ENCODE measurements at regions not wholly inside any gene's neighbourhood (a gene's known extent, or its start where the extent isn't known, plus 50 kb on each side); places are given as distances from the start of the nearest gene placed in this dataset.

GRCh38 chr6:66902457-66902856 lies 1195.4 kb upstream of the EYS start (continued):
- no peak for TF ChIP-seq BRCA1 (IDR thresholded peaks at IDR 0.05; ENCODE audit: low read depth, low read length)
- TF ChIP-seq NANOG (IDR thresholded peaks at IDR 0.05; ENCODE audit: insufficient read depth, low read depth, low read length, poor library complexity, severe bottlenecking): no peak
- TF ChIP-seq BCL11A (IDR thresholded peaks at IDR 0.05; ENCODE audit: low read depth in 2 of 2, low read length in 2 of 2): no peak
- no peak for TF ChIP-seq USF2 (IDR thresholded peaks at IDR 0.05; ENCODE audit: low read length)
- no peak for TF ChIP-seq FOSL1 (IDR thresholded peaks at IDR 0.05; ENCODE audit: insufficient read depth, low read depth, low read length)
- TF ChIP-seq SP1 (IDR thresholded peaks at IDR 0.05; ENCODE audit: low read depth, low read length): no peak

All from H1 (cell line).